Rectal smooth muscle tissue (tissue), 1 donor: ENCODE measurements at regions not wholly inside any gene's neighbourhood (a gene's known extent, or its start where the extent isn't known, plus 50 kb on each side); places are given as distances from the start of the nearest gene placed in this dataset.

Experiments used
- H3K27ac ChIP-seq: one replicate; pipeline ENCODE4 v1.7.0; 2013; ENCODE audit warnings: low read depth, low read length, inconsistent platforms
- H3K27me3 ChIP-seq: one replicate; pipeline ENCODE4 v1.7.0; 2013; ENCODE audit warnings: low read length; ENCODE audit not compliant: control insufficient read depth, insufficient read depth
- H3K36me3 ChIP-seq: one replicate; pipeline ENCODE4 v1.7.0; 2013; ENCODE audit warnings: low read length; ENCODE audit not compliant: control insufficient read depth, insufficient read depth
- H3K4me1 ChIP-seq: one replicate; pipeline ENCODE4 v1.7.0; 2013; ENCODE audit warnings: low read length; ENCODE audit not compliant: control insufficient read depth, insufficient read depth
- H3K4me3 ChIP-seq: one replicate; pipeline ENCODE4 v1.7.0; 2013; ENCODE audit warnings: low read length
- H3K9ac ChIP-seq: one replicate; pipeline ENCODE4 v1.7.0; 2013; ENCODE audit warnings: low read length

DNA sequence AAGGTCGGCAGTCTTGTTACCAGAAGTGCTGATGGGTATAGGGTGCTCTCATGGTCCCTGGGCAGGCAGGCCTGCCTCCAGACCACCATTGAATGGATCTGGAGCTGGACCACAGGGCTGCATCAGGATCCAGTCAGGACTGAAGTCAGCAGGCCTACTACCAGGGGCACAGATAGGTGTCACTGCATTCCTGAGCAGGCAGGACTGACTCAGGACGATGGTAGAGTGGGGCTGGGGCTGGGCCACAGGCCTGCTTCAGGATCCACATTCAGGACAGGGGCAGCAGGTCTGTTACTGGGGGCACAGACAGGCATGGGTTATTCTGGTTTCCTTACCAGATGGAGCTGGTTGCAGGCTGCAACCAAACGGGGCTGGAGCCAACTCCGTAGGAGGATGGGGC is 51.4 kb upstream of the MAP3K4 start:
- H3K27ac ChIP-seq, result no peak overlapping the region
- H3K36me3 ChIP-seq, result no peaks in the 10 kb centered on the region
- H3K27me3 ChIP-seq, result no peaks in the 10 kb centered on the region
- no peak overlapping the region for H3K9ac ChIP-seq
- H3K4me3 ChIP-seq, result no peak overlapping the region
- H3K4me1 ChIP-seq, result no peaks in the 10 kb centered on the region
